HCT116 (cell line): ENCODE measurements at regions not wholly inside any gene's neighbourhood (a gene's known extent, or its start where the extent isn't known, plus 50 kb on each side); places are given as distances from the start of the nearest gene placed in this dataset.

Experiments used
- ATAC-seq: fragments of 200-7000 bp; cut with Tn5 transposase; 2 replicates; pipeline ENCODE4 v1.9.1; 2020; ENCODE audit warnings: mild to moderate bottlenecking, moderate library complexity
- BruUV-seq: library from RNA; stranded (reverse); fragments of 400-500 nt; replicated peaks from 2 replicates; lab custom pipeline; 2021; lab: Mats Ljungman, UMichigan
- CTCF ChIA-PET: fragments of 300-600 bp; sonication (Branson Sonifier 250); formaldehyde crosslinking; loops from one replicate; lab custom pipeline; 2021; ENCODE audit warnings: antibody characterized with exemption; lab: Charles Lee
- POLR2A ChIA-PET: fragments of 300-600, 350-600 bp; sonication (Branson Sonifier 250); formaldehyde crosslinking; loops from one replicate; lab custom pipeline; 2021; ENCODE audit warnings: antibody characterized with exemption; lab: Charles Lee
- RAD21 ChIA-PET, 2 experiments: fragments of 300-600 bp; sonication (Branson Sonifier 250); formaldehyde crosslinking; loops; one replicate each; lab custom pipeline; 2023; ENCODE audit warnings: low total read pairs in 2 of 2; ENCODE audit not compliant: uncharacterized antibody in 2 of 2, unreplicated experiment in 2 of 2, low non-redundant PET in 1 of 2; lab: Charles Lee
- DNase-seq: peaks from one replicate; pipeline ENCODE4 v3.0.0-alpha.2; 2010; ENCODE audit warnings: low read depth, low spot score
- H2AFZ ChIP-seq: fragments of 200-600 bp; shearing (Covaris generic), sonication (generic); 2 replicates; pipeline ENCODE4 v1.6.1; 2017; ENCODE audit warnings: low read depth, mixed run types, mixed read lengths, antibody characterized with exemption, low read length; ENCODE audit not compliant: poor library complexity, severe bottlenecking
- H3K27ac ChIP-seq: 2 replicates; pipeline ENCODE4 v1.5.1; 2012; ENCODE audit warnings: low read depth, low read length
- H3K27me3 ChIP-seq: fragments of 200-600 bp; sonication (generic); 2 replicates; pipeline ENCODE4 v1.6.1; 2016; ENCODE audit warnings: mixed run types, low read length, mixed read lengths; ENCODE audit not compliant: insufficient read depth
- H3K36me3 ChIP-seq, 2 experiments: fragments of 200-500 bp in 1 of 2; fragments of 200-600 bp in 1 of 2; sonication (Bioruptor generic) in 1 of 2; sonication (generic) in 1 of 2; 2 replicates each; pipeline versions ENCODE4 v1.5.1 to v1.6.1; 2014 to 2016; ENCODE audit warnings: low read length in 2 of 2, inconsistent platforms in 1 of 2, mixed read lengths in 1 of 2, mixed run types in 1 of 2; ENCODE audit not compliant: insufficient read depth in 2 of 2, control insufficient read depth in 1 of 2
- H3K4me1 ChIP-seq, 2 experiments: fragments of 200-600 bp in 1 of 2; sonication (generic) in 1 of 2; 2 replicates each; pipeline versions ENCODE4 v1.5.1 to v1.6.1; 2012 to 2017; ENCODE audit warnings: low read length in 2 of 2, inconsistent platforms in 1 of 2, mild to moderate bottlenecking in 1 of 2, mixed read lengths in 1 of 2, mixed run types in 1 of 2, moderate library complexity in 1 of 2; ENCODE audit not compliant: insufficient read depth in 2 of 2, control insufficient read depth in 1 of 2
- H3K4me2 ChIP-seq: fragments of 200-600 bp; sonication (generic); 2 replicates; pipeline ENCODE4 v1.6.1; 2017; ENCODE audit warnings: mixed run types, low read length, mixed read lengths
- H3K4me3 ChIP-seq, 2 experiments: fragments of 200-600 bp in 1 of 2; sonication (generic) in 1 of 2; replicated peaks in 1 of 2; 2 replicates each; pipeline ENCODE4 v1.5.1; 2011 to 2016; ENCODE audit warnings: low read length in 2 of 2, control low read depth in 1 of 2, low read depth in 1 of 2, mild to moderate bottlenecking in 1 of 2, mixed read lengths in 1 of 2, mixed run types in 1 of 2
- H3K79me2 ChIP-seq: fragments of 200-600 bp; sonication (generic); 2 replicates; pipeline ENCODE4 v1.6.1; 2017; ENCODE audit warnings: mild to moderate bottlenecking, mixed run types, low read length, moderate library complexity, mixed read lengths; ENCODE audit not compliant: insufficient read depth
- H3K9ac ChIP-seq: fragments of 200-600 bp; sonication (generic); 2 replicates; pipeline ENCODE4 v1.6.1; 2016; ENCODE audit warnings: low read length, mixed read lengths
- H3K9me2 ChIP-seq: fragments of 200-600 bp; sonication (generic), shearing (Covaris generic); 2 replicates; pipeline ENCODE4 v1.6.1; 2017; ENCODE audit warnings: mixed run types, mild to moderate bottlenecking, moderate library complexity; ENCODE audit not compliant: insufficient read depth
- H3K9me3 ChIP-seq, 2 experiments: fragments of 200-500 bp in 1 of 2; fragments of 200-600 bp in 1 of 2; sonication (Bioruptor generic) in 1 of 2; sonication (generic) in 1 of 2; 2 replicates each; pipeline ENCODE4 v1.6.1; 2014 to 2017; ENCODE audit warnings: low read length in 2 of 2, mixed read lengths in 2 of 2, inconsistent platforms in 1 of 2, low read depth in 1 of 2, mild to moderate bottlenecking in 1 of 2, mixed run types in 1 of 2, moderate library complexity in 1 of 2; ENCODE audit not compliant: control insufficient read depth in 1 of 2, insufficient read depth in 1 of 2
- H4K20me1 ChIP-seq: fragments of 200-600 bp; sonication (generic), shearing (Covaris generic); 2 replicates; pipeline ENCODE4 v1.6.1; 2017; ENCODE audit warnings: mixed run types, mild to moderate bottlenecking, moderate library complexity; ENCODE audit not compliant: insufficient read depth
- EZH2 ChIP-seq: fragments of 200-600 bp; sonication (generic); IDR thresholded peaks from 2 replicates; pipeline ENCODE4 v1.6.1; 2017; ENCODE audit warnings: antibody characterized with exemption, mixed run types
- POLR2AphosphoS5 ChIP-seq: IDR thresholded peaks from 2 replicates; pipeline ENCODE4 v1.6.1; 2011; ENCODE audit warnings: mild to moderate bottlenecking, low read depth, low read length, moderate library complexity
- intact Hi-C: fragments of 100-400 bp; cut with micrococcal nuclease; formaldehyde crosslinking; loops from 2 replicates; pipeline ENCODE4 v1.10.0; 2022
- TF ChIP-seq, protein P1 (sequence below): IDR thresholded peaks from 2 replicates; pipeline ENCODE4 v1.6.1; 2012; ENCODE audit warnings: low read depth

- intact Hi-C loops, result no loop called here
- RAD21 ChIA-PET, result no interaction called here
- no peaks in the 10 kb centered on the region for H3K9me3 ChIP-seq
- no TSS peak for BruUV-seq
- no peaks in the 10 kb centered on the region for H3K79me2 ChIP-seq
- no peak overlapping the region for H3K4me3 ChIP-seq
- H3K4me1 ChIP-seq, result no peaks in the 10 kb centered on the region
- H3K9ac ChIP-seq, result no peak overlapping the region
- no peak overlapping the region for H2AFZ ChIP-seq
- no peak for DNase-seq
- TF ChIP-seq, protein P1, sequence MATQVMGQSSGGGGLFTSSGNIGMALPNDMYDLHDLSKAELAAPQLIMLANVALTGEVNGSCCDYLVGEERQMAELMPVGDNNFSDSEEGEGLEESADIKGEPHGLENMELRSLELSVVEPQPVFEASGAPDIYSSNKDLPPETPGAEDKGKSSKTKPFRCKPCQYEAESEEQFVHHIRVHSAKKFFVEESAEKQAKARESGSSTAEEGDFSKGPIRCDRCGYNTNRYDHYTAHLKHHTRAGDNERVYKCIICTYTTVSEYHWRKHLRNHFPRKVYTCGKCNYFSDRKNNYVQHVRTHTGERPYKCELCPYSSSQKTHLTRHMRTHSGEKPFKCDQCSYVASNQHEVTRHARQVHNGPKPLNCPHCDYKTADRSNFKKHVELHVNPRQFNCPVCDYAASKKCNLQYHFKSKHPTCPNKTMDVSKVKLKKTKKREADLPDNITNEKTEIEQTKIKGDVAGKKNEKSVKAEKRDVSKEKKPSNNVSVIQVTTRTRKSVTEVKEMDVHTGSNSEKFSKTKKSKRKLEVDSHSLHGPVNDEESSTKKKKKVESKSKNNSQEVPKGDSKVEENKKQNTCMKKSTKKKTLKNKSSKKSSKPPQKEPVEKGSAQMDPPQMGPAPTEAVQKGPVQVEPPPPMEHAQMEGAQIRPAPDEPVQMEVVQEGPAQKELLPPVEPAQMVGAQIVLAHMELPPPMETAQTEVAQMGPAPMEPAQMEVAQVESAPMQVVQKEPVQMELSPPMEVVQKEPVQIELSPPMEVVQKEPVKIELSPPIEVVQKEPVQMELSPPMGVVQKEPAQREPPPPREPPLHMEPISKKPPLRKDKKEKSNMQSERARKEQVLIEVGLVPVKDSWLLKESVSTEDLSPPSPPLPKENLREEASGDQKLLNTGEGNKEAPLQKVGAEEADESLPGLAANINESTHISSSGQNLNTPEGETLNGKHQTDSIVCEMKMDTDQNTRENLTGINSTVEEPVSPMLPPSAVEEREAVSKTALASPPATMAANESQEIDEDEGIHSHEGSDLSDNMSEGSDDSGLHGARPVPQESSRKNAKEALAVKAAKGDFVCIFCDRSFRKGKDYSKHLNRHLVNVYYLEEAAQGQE, result no peak
- no peak for TF ChIP-seq POLR2AphosphoS5
- no peaks in the 10 kb centered on the region for H3K36me3 ChIP-seq
- no peaks in the 10 kb centered on the region for H3K27me3 ChIP-seq
- no peak overlapping the region for H3K27ac ChIP-seq
- CTCF ChIA-PET, result no interaction called here
- H4K20me1 ChIP-seq, result no peaks in the 10 kb centered on the region
- H3K9me2 ChIP-seq, result no peaks in the 10 kb centered on the region
- no peak overlapping the region for H3K4me2 ChIP-seq
- ATAC-seq, result no peak
- POLR2A ChIA-PET, result no interaction called here
Measured at GRCh38 chr3:178088963-178089362, 447.3 kb upstream of the KCNMB2 start.

GRCh38 chr3:178090899-178091298, 445.3 kb upstream of the KCNMB2 start:
- ChIA-PET RAD21 (no interaction called here), CTCF (no interaction called here), POLR2A (no interaction called here)
- H3K9me3 ChIP-seq, result no peaks in the 10 kb centered on the region
- TF ChIP-seq EZH2, result no peak
- H3K27ac ChIP-seq, result no peak overlapping the region
- DNase-seq, result no peak
- no peaks in the 10 kb centered on the region for H3K79me2 ChIP-seq
- H3K9me2 ChIP-seq, result no peaks in the 10 kb centered on the region
- H3K4me1 ChIP-seq, result no peaks in the 10 kb centered on the region
- H3K9ac ChIP-seq, result no peak overlapping the region
- H4K20me1 ChIP-seq, result no peaks in the 10 kb centered on the region
- no peak for ATAC-seq
- no TSS peak for BruUV-seq
- no peaks in the 10 kb centered on the region for H3K36me3 ChIP-seq
- H3K4me3 ChIP-seq, result no peak overlapping the region
- no peak overlapping the region for H2AFZ ChIP-seq
- no peaks in the 10 kb centered on the region for H3K27me3 ChIP-seq
- intact Hi-C loops, result no loop called here
- no peak overlapping the region for H3K4me2 ChIP-seq
